ENCODE measurements at regions not wholly inside any gene's neighbourhood (a gene's known extent, or its start where the extent isn't known, plus 50 kb on each side); places are given as distances from the start of the nearest gene placed in this dataset.
A peak's percentile ranks its signal among the peaks of the same experiment; 100 is the strongest.

GRCh38 chr13:95455782-95456181 lies 96.7 kb upstream of the CLDN10 start:
- no TSS peak for BruUV-seq (replicated peaks)
- CTCF ChIA-PET (ENCODE audit: low intra/inter-chr PET ratio), result no interaction called here
- H4K20me1 ChIP-seq (replicated peaks; ENCODE audit: control insufficient read depth, insufficient read depth, low read length), result no peaks in the 10 kb centered on the region
- peaks cover 3 to 5% of the 10 kb centered on the region in 2 experiments; a peak in 1 of 5 replicates for H3K27me3 ChIP-seq (ENCODE audit: control insufficient read depth in 2 of 2, insufficient read depth in 2 of 2, low read length in 2 of 2)
- H3K9me3 ChIP-seq (replicated peaks; ENCODE audit: control insufficient read depth, insufficient read depth, low read depth, low read length), result no peaks in the 10 kb centered on the region
- H3K9ac ChIP-seq (ENCODE audit: insufficient read depth in 1 of 2, low read depth in 2 of 2, low read length in 2 of 2), result no peak overlapping the region
- no peak overlapping the region for H2AFZ ChIP-seq (ENCODE audit: low read depth, low read length)
- no peak overlapping the region for H3K4me3 ChIP-seq
- no peaks in the 10 kb centered on the region for H3K36me3 ChIP-seq (ENCODE audit: control insufficient read depth, insufficient read depth, low read length)
- no peak for ATAC-seq
- no peaks in the 10 kb centered on the region for H3K9me1 ChIP-seq (ENCODE audit: control insufficient read depth, insufficient read depth, low read length)
- in situ Hi-C loops (cut with MboI), result no loop called here
- DNase-seq (ENCODE audit: extremely low read depth in 1 of 4, low spot score in 3 of 4), result no peak
- FAIRE-seq, result no peak
- 0% methylated on average over 1 of the region's 1 CpG for WGBS (ENCODE audit: insufficient coverage, low coverage, missing lambda C conversion rate)
- H3K4me2 ChIP-seq (ENCODE audit: insufficient read depth, low read length), result no peak overlapping the region
- intact Hi-C loops (cut with micrococcal nuclease), result no loop called here
- H3K79me2 ChIP-seq (ENCODE audit: control insufficient read depth, insufficient read depth, low read length), result no peaks in the 10 kb centered on the region
- no peaks in the 10 kb centered on the region for H3K4me1 ChIP-seq (replicated peaks in 1 of 2; ENCODE audit: control insufficient read depth in 2 of 2, insufficient read depth in 2 of 2, low read length in 2 of 2)
- no peak overlapping the region for H3K27ac ChIP-seq (ENCODE audit: extremely low read depth, low read depth, low read length)
- POLR2A ChIA-PET, result no interaction called here
- TF ChIP-seq NFXL1 (CRISPR knock-in tag; IDR thresholded peaks at IDR 0.05), result no peak
- peak; percentile 54; the same call in 1 of the 2 replicates for TF ChIP-seq C11orf30 (IDR thresholded peaks at IDR 0.05; ENCODE audit: low read depth)
- peak; percentile 46; the same call in 1 of the 2 replicates for TF ChIP-seq MAFF (IDR thresholded peaks at IDR 0.05; ENCODE audit: low read length)
- no peak for TF ChIP-seq EGR1 (conservative IDR thresholded peaks at IDR 0.05)
- TF ChIP-seq ZNF133 (CRISPR knock-in tag; IDR thresholded peaks at IDR 0.05), result no peak
- TF ChIP-seq MYBL2 (IDR thresholded peaks at IDR 0.05; ENCODE audit: low read depth), result no peak
- TF ChIP-seq MYBL2 (CRISPR knock-in tag; IDR thresholded peaks at IDR 0.05; ENCODE audit: borderline replicate concordance), result no peak
- TF ChIP-seq POLR2AphosphoS2 (IDR thresholded peaks at IDR 0.05; ENCODE audit: low read length), result no peak
- TF ChIP-seq SMAD1 (IDR thresholded peaks at IDR 0.05; ENCODE audit: low read depth, low read length, partially characterized antibody), result no peak
- TF ChIP-seq ZNF668 (CRISPR knock-in tag; IDR thresholded peaks at IDR 0.05), result no peak
- TF ChIP-seq SP2 (IDR thresholded peaks at IDR 0.05; ENCODE audit: extremely low read depth, low read depth, low read length, poor library complexity, severe bottlenecking), result no peak
- no peak for TF ChIP-seq HNRNPK (IDR thresholded peaks at IDR 0.05; ENCODE audit: low read depth, low read length, poor library complexity, severe bottlenecking)
- no peak for TF ChIP-seq CBX1 (IDR thresholded peaks at IDR 0.05; ENCODE audit: low read depth)
- TF ChIP-seq NFE2 (IDR thresholded peaks at IDR 0.05; ENCODE audit: low read depth), result peak; percentile 36
- TF ChIP-seq GTF3C2 (IDR thresholded peaks at IDR 0.05; ENCODE audit: borderline replicate concordance, extremely low read depth, insufficient read length), result no peak
- peak; percentile 79 for TF ChIP-seq MAFG (tag; conservative IDR thresholded peaks at IDR 0.05)
- TF ChIP-seq IFI16 (CRISPR knock-in tag; IDR thresholded peaks at IDR 0.05), result no peak
- no peak for TF ChIP-seq KAT2B (IDR thresholded peaks at IDR 0.05; ENCODE audit: low read depth, low read length)
- no peak for TF ChIP-seq GABPB1 (CRISPR knock-in tag; IDR thresholded peaks at IDR 0.05)
- no peak for TF ChIP-seq MCM7 (IDR thresholded peaks at IDR 0.05)
- TF ChIP-seq SNIP1 (IDR thresholded peaks at IDR 0.05; ENCODE audit: low read depth), result no peak
- no peak for TF ChIP-seq E2F8 (IDR thresholded peaks at IDR 0.05; ENCODE audit: low read depth, partially characterized antibody)
